H1 (cell line): ENCODE measurements at regions not wholly inside any gene's neighbourhood (a gene's known extent, or its start where the extent isn't known, plus 50 kb on each side); places are given as distances from the start of the nearest gene placed in this dataset.

Experiments used
- CTCF ChIA-PET: fragments of 300-600 bp; sonication (Branson Sonifier 250); formaldehyde crosslinking; loops from one replicate; lab custom pipeline; 2021; ENCODE audit not compliant: partially characterized antibody; lab: Charles Lee
- POLR2A ChIA-PET: fragments of 300-600 bp; sonication (Branson Sonifier 250); formaldehyde crosslinking; loops from one replicate; lab custom pipeline; 2021; ENCODE audit warnings: inconsistent platforms; ENCODE audit not compliant: partially characterized antibody; lab: Charles Lee
- DNase-seq, 2 experiments: peaks; one replicate each; pipeline versions ENCODE4 v3.0.0 to v3.0.0-alpha.2; 2010 to 2022; ENCODE audit warnings: low spot score in 2 of 2, low read depth in 1 of 2, mixed read lengths in 1 of 2
- FAIRE-seq: peaks from 2 replicates; lab custom pipeline; 2011; peaks lifted over from hg19 to GRCh38; lab: Jason Lieb, UNC
- H2AFZ ChIP-seq: 2 replicates; pipeline ENCODE4 v1.8.1; 2012; ENCODE audit warnings: low read length, inconsistent platforms
- H2AK5ac ChIP-seq: 2 replicates; pipeline ENCODE4 v1.6.1; 2013; ENCODE audit warnings: low read depth, low read length
- H2BK120ac ChIP-seq: replicated peaks from 2 replicates; pipeline ENCODE3; 2013; ENCODE audit warnings: low read depth, low read length, inconsistent platforms
- H2BK12ac ChIP-seq: 2 replicates; pipeline ENCODE4 v1.6.1; 2013; ENCODE audit warnings: low read depth, low read length
- H2BK15ac ChIP-seq: 2 replicates; pipeline ENCODE4 v1.6.1; 2013; ENCODE audit warnings: low read length
- H2BK20ac ChIP-seq: 2 replicates; pipeline ENCODE4 v1.6.1; 2013; ENCODE audit warnings: low read length
- H2BK5ac ChIP-seq: 2 replicates; pipeline ENCODE4 v1.6.1; 2013; ENCODE audit warnings: low read depth, low read length
- H3K14ac ChIP-seq: 2 replicates; pipeline ENCODE4 v1.6.1; 2013; ENCODE audit warnings: inconsistent platforms; ENCODE audit not compliant: insufficient read length
- H3K18ac ChIP-seq: 2 replicates; pipeline ENCODE4 v1.6.1; 2013; ENCODE audit warnings: low read length; ENCODE audit errors: extremely low read depth
- H3K23ac ChIP-seq: 2 replicates; pipeline ENCODE4 v1.6.1; 2013; ENCODE audit warnings: inconsistent platforms; ENCODE audit not compliant: insufficient read length
- H3K23me2 ChIP-seq: 2 replicates; pipeline ENCODE4 v1.6.1; 2013; ENCODE audit warnings: low read depth, low read length
- H3K27ac ChIP-seq: 2 replicates; pipeline ENCODE4 v1.6.1; 2011; ENCODE audit warnings: low read depth, low read length, inconsistent platforms
- H3K27me3 ChIP-seq, 4 experiments: replicated peaks in 1 of 4; 1 replicate in 1 of 4; 2 replicates in 3 of 4; pipeline versions ENCODE4 v1.6.1 to v1.8.1; 2011 to 2013; ENCODE audit warnings: low read length in 3 of 4, mild to moderate bottlenecking in 3 of 4, inconsistent platforms in 2 of 4, mixed read lengths in 2 of 4, moderate library complexity in 1 of 4; ENCODE audit not compliant: control insufficient read depth in 3 of 4, insufficient read depth in 3 of 4; ENCODE audit errors: extremely low read depth in 1 of 4
- H3K36me3 ChIP-seq, 4 experiments: 2 replicates each; pipeline versions ENCODE4 v1.6.1 to v1.8.1; 2011 to 2013; ENCODE audit warnings: mild to moderate bottlenecking in 4 of 4, low read length in 3 of 4, moderate library complexity in 2 of 4, control low read depth in 1 of 4, inconsistent platforms in 1 of 4; ENCODE audit not compliant: insufficient read depth in 4 of 4, control insufficient read depth in 2 of 4
- H3K4ac ChIP-seq: replicated peaks from 2 replicates; pipeline ENCODE3; 2013; ENCODE audit warnings: low read length, low read depth, mixed read lengths, inconsistent platforms; ENCODE audit not compliant: insufficient read length
- H3K4me1 ChIP-seq, 4 experiments: replicated peaks in 1 of 4; 1 replicate in 1 of 4; 2 replicates in 3 of 4; pipeline versions ENCODE4 v1.6.1 to v1.8.1; 2011 to 2013; ENCODE audit warnings: low read length in 3 of 4, inconsistent platforms in 2 of 4, mixed read lengths in 1 of 4; ENCODE audit not compliant: insufficient read depth in 4 of 4, control insufficient read depth in 3 of 4
- H3K4me2 ChIP-seq, 2 experiments: 2 replicates each; pipeline versions ENCODE4 v1.6.1 to v1.8.1; 2011 to 2013; ENCODE audit warnings: low read depth in 2 of 2, low read length in 2 of 2, control low read depth in 1 of 2, inconsistent platforms in 1 of 2, mild to moderate bottlenecking in 1 of 2; ENCODE audit not compliant: insufficient read depth in 1 of 2
- H3K4me3 ChIP-seq, 4 experiments: fragments of 200-600, 300-600 bp in 1 of 4; sonication (generic), shearing (Covaris generic), sonication (Bioruptor Twin) in 1 of 4; 2 replicates each; pipeline versions ENCODE4 v1.5.1 to v1.8.1; 2011 to 2016; ENCODE audit warnings: low read length in 4 of 4, low read depth in 3 of 4, control low read depth in 2 of 4, inconsistent platforms in 2 of 4, mild to moderate bottlenecking in 2 of 4, mixed read lengths in 1 of 4, moderate library complexity in 1 of 4; ENCODE audit not compliant: insufficient read depth in 2 of 4; ENCODE audit errors: extremely low read depth in 1 of 4
- H3K56ac ChIP-seq: replicated peaks from 2 replicates; pipeline ENCODE3; 2013; ENCODE audit warnings: low read depth, mild to moderate bottlenecking, mixed read lengths, low read length, inconsistent platforms; ENCODE audit not compliant: insufficient read length
- H3K79me1 ChIP-seq: 2 replicates; pipeline ENCODE4 v1.6.1; 2013; ENCODE audit warnings: low read depth, low read length, control low read depth
- H3K79me2 ChIP-seq, 2 experiments: 2 replicates each; pipeline versions ENCODE4 v1.6.1 to v1.8.1; 2012 to 2013; ENCODE audit warnings: low read length in 2 of 2, mild to moderate bottlenecking in 2 of 2, inconsistent platforms in 1 of 2; ENCODE audit not compliant: insufficient read depth in 2 of 2, control insufficient read depth in 1 of 2
- H3K9ac ChIP-seq, 4 experiments: replicated peaks in 1 of 4; 1 replicate in 1 of 4; 2 replicates in 3 of 4; pipeline versions ENCODE4 v1.6.1 to v1.8.1; 2011 to 2013; ENCODE audit warnings: low read depth in 3 of 4, low read length in 3 of 4, control low read depth in 2 of 4, mild to moderate bottlenecking in 2 of 4, moderate library complexity in 2 of 4, inconsistent platforms in 1 of 4; ENCODE audit errors: extremely low read depth in 1 of 4
- H3K9me3 ChIP-seq, 2 experiments: 2 replicates each; pipeline versions ENCODE4 v1.6.1 to v1.8.1; 2012 to 2013; ENCODE audit warnings: mild to moderate bottlenecking in 2 of 2, moderate library complexity in 2 of 2, control low read depth in 1 of 2, inconsistent platforms in 1 of 2, low read depth in 1 of 2, low read length in 1 of 2, mixed read lengths in 1 of 2; ENCODE audit not compliant: insufficient read depth in 2 of 2
- H4K20me1 ChIP-seq, 2 experiments: replicated peaks in 1 of 2; 2 replicates each; pipeline versions ENCODE3 to v1.8.1; 2011 to 2013; ENCODE audit warnings: inconsistent platforms in 2 of 2, low read length in 2 of 2, mild to moderate bottlenecking in 1 of 2; ENCODE audit not compliant: insufficient read depth in 2 of 2, control insufficient read depth in 1 of 2
- H4K5ac ChIP-seq: 2 replicates; pipeline ENCODE4 v1.6.1; 2013; ENCODE audit warnings: low read length, low read depth, mixed read lengths, inconsistent platforms; ENCODE audit not compliant: insufficient read length
- H4K8ac ChIP-seq: 2 replicates; pipeline ENCODE4 v1.8.0; 2013; ENCODE audit warnings: mild to moderate bottlenecking, moderate library complexity, low read length, inconsistent platforms; ENCODE audit not compliant: insufficient read depth; ENCODE audit errors: extremely low read depth
- H4K91ac ChIP-seq: replicated peaks from 2 replicates; pipeline ENCODE3; 2013; ENCODE audit warnings: low read length, mixed read lengths, inconsistent platforms; ENCODE audit not compliant: insufficient read length
- E2F6 ChIP-seq: IDR thresholded peaks from 2 replicates; pipeline ENCODE4 v1.6.1; 2012; ENCODE audit warnings: inconsistent platforms
- SRF ChIP-seq: IDR thresholded peaks from 2 replicates; pipeline ENCODE4 v1.6.1; 2011; ENCODE audit warnings: mild to moderate bottlenecking, low read depth, low read length, moderate library complexity
- WGBS, 2 experiments: shearing (Covaris generic) in 1 of 2; methylation state at CpG; one replicate each; pipeline versions ENCODE4 v1.1.6 to v1.1.7; 2013 to 2015; ENCODE audit warnings: low lambda C conversion rate in 2 of 2, mixed read lengths in 2 of 2, inconsistent platforms in 1 of 2, low coverage in 1 of 2, missing lambda C conversion rate in 1 of 2; ENCODE audit not compliant: insufficient replicate concordance in 2 of 2, insufficient coverage in 1 of 2, insufficient read length in 1 of 2; ENCODE audit errors: extremely low coverage in 1 of 2, missing lambda C conversion rate in 1 of 2; 5-methylcytosine and 5-hydroxymethylcytosine counted together

GRCh38 chr5:128687930-128688329, 149.9 kb upstream of the FBN2 start:
- Histone ChIP-seq H3K27ac (no peak overlapping the region), H3K23ac (no peak overlapping the region), H4K20me1 (no peaks in the 10 kb centered on the region), H3K14ac (no peak overlapping the region), H4K8ac (no peak overlapping the region), H3K9me3 (no peaks in the 10 kb centered on the region), H2BK15ac (no peak overlapping the region), H3K4me1 (peaks cover 0 to under 1% (median under 1%) of the 10 kb centered on the region in 4 experiments; a peak in 2 of 7 replicates), H3K4me2 (no peak overlapping the region), H3K4me3 (no peak overlapping the region), H2AFZ (no peak overlapping the region), H3K4ac (no peak overlapping the region), H4K5ac (no peak overlapping the region), H3K23me2 (peaks cover 2% of the 10 kb centered on the region; the same call in 1 of the 2 replicates), H3K56ac (no peak overlapping the region), H4K91ac (no peak overlapping the region), H3K36me3 (no peaks in the 10 kb centered on the region), H3K9ac (no peak overlapping the region), H2BK20ac (no peak overlapping the region), H2AK5ac (no peak overlapping the region), H3K18ac (no peak overlapping the region), H2BK5ac (no peak overlapping the region), H2BK120ac (no peak overlapping the region), H3K79me1 (no peaks in the 10 kb centered on the region), H3K27me3 (no peaks in the 10 kb centered on the region), H3K79me2 (no peaks in the 10 kb centered on the region), H2BK12ac (no peak overlapping the region)
- no peak for TF ChIP-seq E2F6
- TF ChIP-seq SRF, result no peak
- POLR2A ChIA-PET, result no interaction called here
- WGBS, 2 experiments, result 87% methylated on average over 2 of the region's 2 CpGs; no CpG with 5 or more reads in 1 of the 2 experiments
- CTCF ChIA-PET, result interaction anchor here (0.6 to 2.4 kb wide), 3 partner anchors 9 to 21 kb away, joined by 3 to 10 read pairs (median 4); no protein-coding TSS in a partner anchor
- DNase-seq (no peak), FAIRE-seq (no peak)
